Stimulated activated CD4-positive, alpha-beta T cell treated with anti-CD3 and anti-CD28 coated beads, Interleukin-4, amount 100 ng/mL, for 24 hours (primary cell): ENCODE measurements at regions not wholly inside any gene's neighbourhood (a gene's known extent, or its start where the extent isn't known, plus 50 kb on each side); places are given as distances from the start of the nearest gene placed in this dataset.

Source experiments
- DNase-seq: peaks from one replicate; pipeline ENCODE4 v3.0.0-alpha.2; 2020

GRCh38 chr18:78169174-78169864 is 810.3 kb upstream of the SALL3 start:
- no peak for DNase-seq

- no peak for DNase-seq
Measured at GRCh38 chr18:78171954-78172353, 807.7 kb upstream of the SALL3 start.

- DNase-seq = no peak
Measured at GRCh38 chr18:78174737-78175136, 804.9 kb upstream of the SALL3 start.

- no peak for DNase-seq
Measured at GRCh38 chr18:78178812-78179211, 800.8 kb upstream of the SALL3 start.

- DNase-seq = no peak
Measured at GRCh38 chr18:78180741-78181140, 798.9 kb upstream of the SALL3 start.

GRCh38 chr18:78183815-78184214 is 795.8 kb upstream of the SALL3 start:
- no peak for DNase-seq

- DNase-seq = no peak
Measured at GRCh38 chr18:78191276-78191675, 788.3 kb upstream of the SALL3 start.

DNA sequence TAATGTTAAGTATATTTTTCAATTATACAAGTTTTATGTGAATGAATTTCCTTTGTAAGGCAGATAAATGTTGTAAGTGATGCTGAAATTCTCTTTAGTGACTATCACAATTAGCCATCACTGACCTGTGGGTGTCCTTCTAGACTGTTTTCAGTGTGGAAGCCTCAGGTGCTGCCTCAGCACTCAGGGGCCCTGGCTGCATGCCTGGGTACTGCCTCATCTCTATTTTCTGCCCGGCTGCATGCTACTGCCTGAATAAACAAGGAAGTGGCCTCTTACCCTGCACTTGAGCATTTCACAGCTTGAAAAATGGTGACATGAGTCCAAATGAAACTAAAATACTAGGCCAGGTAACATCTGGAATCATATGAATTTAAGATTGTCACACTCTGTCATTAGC is 787.6 kb upstream of the SALL3 start:
- no peak for DNase-seq

GRCh38 chr18:78196280-78196679 is 783.3 kb upstream of the SALL3 start:
- DNase-seq = no peak

DNA sequence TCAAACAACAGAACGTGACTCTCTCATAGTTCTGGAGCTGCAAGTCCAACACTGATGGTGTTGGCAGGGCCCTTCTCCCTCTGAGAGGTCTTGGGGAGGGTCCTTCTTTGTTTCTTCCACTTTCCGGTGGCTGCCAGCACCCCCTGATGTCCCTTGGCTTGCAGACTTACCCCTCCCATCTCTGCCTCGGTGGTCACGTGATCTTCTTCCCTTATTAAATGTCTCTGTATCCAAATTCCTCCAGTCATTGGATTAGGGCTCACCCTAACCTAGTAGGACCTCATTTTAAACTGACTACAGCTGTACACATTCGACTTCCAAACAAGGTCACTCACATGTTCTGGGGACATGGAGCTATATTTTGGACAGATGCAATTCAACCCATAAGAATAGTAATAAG is 780.6 kb upstream of the SALL3 start:
- no peak for DNase-seq

DNA sequence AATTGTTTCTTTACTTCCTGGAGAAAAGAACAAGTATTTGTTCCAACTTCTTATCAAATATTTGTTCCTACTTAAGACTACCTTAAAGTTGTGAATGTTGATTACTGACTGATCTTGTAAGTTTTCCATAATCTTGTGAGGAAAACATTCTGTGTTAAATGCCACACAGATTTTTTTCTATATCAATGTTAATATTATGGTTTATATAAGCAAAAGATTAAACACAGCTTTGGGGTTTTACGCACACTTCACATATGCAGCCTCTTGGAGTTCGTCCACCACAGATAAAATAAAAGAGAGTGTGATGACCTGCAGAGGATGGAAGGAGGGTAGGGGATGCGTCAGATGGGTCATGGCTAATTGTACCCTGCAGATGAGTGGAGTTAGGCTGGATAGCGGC is 780.0 kb upstream of the SALL3 start:
- no peak for DNase-seq

GRCh38 chr18:78207942-78208341 is 771.7 kb upstream of the SALL3 start:
- no peak for DNase-seq

- no peak for DNase-seq
Measured at GRCh38 chr18:78208461-78208860, 771.2 kb upstream of the SALL3 start.

DNA sequence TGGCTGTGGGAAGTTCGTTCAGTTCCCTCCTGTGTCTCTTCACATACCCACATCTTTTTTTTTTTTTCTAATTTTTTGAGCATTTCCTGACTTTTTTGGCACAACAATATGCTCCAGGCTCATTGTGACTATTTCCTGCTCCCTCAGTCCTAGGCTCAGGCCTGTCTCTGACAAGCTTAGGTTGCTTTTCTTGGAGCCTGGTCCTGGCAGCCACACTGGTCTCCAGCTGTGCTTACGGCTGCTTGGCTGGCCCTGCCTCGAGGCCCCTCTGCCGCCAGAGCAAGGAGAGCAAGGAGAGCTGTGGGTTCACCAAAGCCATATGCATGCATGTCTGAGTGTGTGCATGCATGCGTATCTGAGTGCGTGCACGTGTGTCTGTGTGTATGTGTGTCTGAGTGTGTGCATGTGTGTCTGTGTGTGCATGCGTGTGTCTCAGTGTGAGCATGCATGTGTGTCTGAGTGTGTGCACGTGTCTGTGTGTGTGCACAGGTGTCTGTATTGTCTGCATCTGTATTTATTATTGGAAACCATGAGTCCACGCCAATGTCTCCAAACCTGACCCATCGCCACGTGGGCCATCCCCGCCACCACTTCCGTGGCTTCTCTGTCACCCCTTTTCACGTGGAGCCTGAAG is 766.1 kb upstream of the SALL3 start:
- DNase-seq = no peak

DNA sequence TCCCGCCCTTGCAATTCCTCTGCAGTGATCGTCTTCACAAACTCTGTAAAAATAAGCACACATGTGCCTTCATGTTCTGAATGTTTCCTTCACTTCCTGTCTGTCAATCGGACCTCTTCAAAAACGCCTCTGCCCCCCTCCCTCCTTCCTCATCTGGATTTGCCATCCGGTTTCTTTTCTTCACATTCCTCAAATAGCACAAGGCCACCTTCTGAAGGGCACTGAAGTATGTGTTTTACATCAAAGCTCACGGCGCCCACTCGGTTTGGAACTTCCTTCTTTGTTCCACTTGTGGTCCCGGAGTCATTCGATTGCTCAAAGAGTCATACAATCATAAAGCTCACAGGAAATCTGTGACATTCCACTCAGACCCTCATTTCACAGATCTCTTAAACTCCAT is 758.1 kb upstream of the SALL3 start:
- no peak for DNase-seq

DNA sequence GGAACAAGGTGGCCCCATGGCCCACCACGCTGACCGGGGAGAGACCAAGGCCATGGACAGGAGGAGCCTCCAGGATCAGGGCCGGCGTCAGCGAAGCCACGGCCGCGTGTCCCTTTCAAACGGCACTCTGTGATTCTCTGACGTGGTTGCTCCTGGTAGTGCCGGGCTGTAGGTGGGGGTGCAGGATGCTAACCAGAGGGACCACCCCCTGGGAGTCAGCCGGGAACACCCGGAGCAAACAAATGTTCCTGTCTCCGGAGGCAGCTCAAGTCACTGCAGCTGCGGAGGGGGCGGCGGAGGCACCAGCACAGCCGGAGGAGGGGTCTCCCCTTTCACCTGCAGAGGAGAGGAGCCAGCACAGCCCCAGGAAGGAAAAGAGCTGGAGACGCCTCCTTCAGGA is 750.6 kb upstream of the SALL3 start:
- no peak for DNase-seq

- no peak for DNase-seq
Measured at GRCh38 chr18:78230911-78231310, 748.7 kb upstream of the SALL3 start.

DNA sequence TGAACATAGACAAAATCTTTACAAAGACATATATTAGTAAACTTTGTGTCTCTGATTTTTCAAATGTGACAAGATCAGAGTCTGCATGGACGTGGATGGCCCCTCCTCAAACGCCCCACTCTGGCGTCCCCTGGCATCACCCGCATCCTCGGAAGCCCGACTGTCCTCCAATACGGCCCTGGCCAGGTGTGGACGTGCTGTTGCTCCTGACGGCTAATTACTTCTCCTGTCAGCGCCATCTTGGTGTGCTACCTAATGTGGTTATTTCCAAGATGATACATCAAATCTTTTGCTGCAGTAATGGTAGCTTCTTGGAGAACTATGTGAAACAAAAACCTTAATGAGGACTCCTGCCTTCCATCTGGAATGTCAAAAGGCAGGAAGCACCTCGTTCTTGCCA is 747.4 kb upstream of the SALL3 start:
- no peak for DNase-seq

GRCh38 chr18:78237864-78238263 is 741.8 kb upstream of the SALL3 start:
- DNase-seq = no peak

DNA sequence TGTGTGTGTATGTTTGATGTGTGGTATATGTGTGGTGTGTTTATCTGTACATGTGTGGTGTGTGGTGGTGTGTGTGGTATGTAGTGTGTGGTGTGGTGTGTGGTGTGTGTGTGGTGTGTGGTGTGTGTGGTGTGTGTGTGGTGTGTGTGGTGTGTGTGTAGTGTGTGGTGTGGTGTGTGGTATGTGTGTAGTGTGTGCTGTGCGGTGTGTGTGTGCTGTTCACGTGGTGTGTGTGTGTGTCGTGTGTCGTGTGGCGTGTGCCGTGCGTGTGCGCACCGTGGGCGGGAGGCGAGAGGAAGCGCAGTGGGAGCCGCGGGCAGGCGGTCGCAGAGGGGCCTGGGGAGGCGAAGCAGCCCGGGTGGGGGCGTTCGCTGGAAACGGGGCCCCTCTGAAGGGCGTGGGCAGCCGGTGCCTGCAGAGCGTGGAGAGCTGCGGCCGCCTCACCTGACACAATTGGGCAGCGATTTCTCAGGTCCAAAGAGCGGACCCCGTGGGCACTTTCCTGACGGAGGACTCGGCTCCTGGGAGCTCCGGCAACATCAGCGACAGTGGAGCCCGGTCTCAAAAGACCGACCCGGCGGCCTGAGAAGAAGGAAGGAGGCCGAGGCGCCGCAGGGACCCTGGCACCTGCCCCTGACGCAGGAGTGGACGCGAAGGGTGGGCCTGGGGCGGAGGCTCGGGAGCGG is 741.1 kb upstream of the SALL3 start:
- DNase-seq = no peak

DNA sequence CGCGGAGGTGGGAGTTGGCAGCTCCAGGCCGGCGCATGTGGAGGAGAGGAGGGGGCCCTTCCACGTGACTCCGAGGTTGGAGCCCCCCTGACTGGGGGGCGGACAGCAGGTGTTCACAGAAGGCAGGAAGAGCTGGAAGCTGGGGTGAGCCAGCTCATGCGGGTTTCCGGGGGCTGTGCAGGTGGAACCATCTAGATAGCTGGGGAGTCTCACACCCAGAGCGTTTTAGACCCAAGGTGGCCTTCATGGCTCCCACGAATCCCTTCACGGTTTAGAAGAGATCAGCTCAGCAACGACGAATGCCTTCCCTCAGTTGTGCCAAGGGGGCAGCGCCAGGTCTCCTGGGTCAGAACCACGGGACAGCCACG is 740.5 kb upstream of the SALL3 start:
- DNase-seq = no peak

GRCh38 chr18:78240101-78240500 is 739.5 kb upstream of the SALL3 start:
- DNase-seq = no peak

DNA sequence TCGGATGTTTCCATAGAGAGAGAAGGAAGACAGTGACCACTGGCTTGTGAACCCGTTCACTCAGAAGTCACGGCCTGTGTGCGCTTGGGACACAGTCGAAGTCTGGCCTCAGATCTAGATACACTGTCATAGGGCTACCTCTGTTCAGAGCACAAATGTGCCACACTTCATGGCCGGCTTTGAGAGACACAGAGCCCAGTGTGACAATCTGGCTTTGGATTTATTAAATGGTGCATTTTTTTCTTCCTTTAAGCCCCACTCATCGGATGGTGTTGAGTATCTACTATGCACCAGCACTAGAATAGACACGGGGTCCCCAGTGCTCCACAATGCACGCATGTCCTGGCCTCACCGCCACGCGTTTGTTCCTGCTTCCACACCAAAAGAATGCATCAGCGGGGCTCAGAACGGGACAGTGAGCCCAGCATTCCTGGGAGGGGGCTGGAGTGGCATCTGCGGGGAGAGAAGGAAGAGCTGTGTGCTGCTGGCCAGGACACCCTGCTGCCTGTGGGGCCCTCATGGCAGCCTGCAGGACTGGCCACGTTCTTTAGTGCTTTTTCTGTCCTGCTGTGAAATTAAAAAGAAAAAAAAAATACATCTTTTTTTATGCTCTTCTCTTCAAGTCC is 738.9 kb upstream of the SALL3 start:
- DNase-seq = no peak
